Nucleus accumbens (tissue), 56 donors: ENCODE measurements at regions not wholly inside any gene's neighbourhood (a gene's known extent, or its start where the extent isn't known, plus 50 kb on each side); places are given as distances from the start of the nearest gene placed in this dataset.
"Not testable (repeated sequence)": the region's sequence is repeated elsewhere in the genome, so short reads cannot be mapped to it uniquely, and the experiment has no call there.

ENCODE experiments used
- DNase-seq, 56 donors: peaks; one replicate each; lab custom pipeline; 2025; lab: John Stamatoyannopoulos, UW

GRCh38 chrX:113212052-113212451 lies 371.4 kb upstream of the AMOT start:
- no peak for DNase-seq

- no peak for DNase-seq
These were observed 362.0 kb upstream of the AMOT start for GRCh38 chrX:113202601-113203000.

GRCh38 chrX:113195949-113196348 lies 355.3 kb upstream of the AMOT start:
- no peak for DNase-seq

- DNase-seq: no peak
These were observed 351.8 kb upstream of the AMOT start for GRCh38 chrX:113192418-113192817.

- no peak for DNase-seq
These were observed 316.9 kb upstream of the AMOT start for GRCh38 chrX:113157496-113157895.

GRCh38 chrX:113154315-113154714 lies 313.7 kb upstream of the AMOT start:
- DNase-seq: not testable (repeated sequence)

- no peak for DNase-seq
These were observed 296.2 kb upstream of the AMOT start for GRCh38 chrX:113136836-113137235.

- DNase-seq: no peak
These were observed 292.7 kb upstream of the AMOT start for GRCh38 chrX:113133316-113133715.

- DNase-seq: no peak
These were observed 284.1 kb upstream of the AMOT start for GRCh38 chrX:113124693-113125092.

- DNase-seq: no peak
These were observed 234.9 kb upstream of the AMOT start for GRCh38 chrX:113075521-113075920.

- no peak for DNase-seq
These were observed 219.1 kb upstream of the AMOT start for GRCh38 chrX:113059714-113060113.

GRCh38 chrX:113058634-113059033 lies 218.0 kb upstream of the AMOT start:
- no peak for DNase-seq

- no peak for DNase-seq
These were observed 208.3 kb upstream of the AMOT start for GRCh38 chrX:113048896-113049295.

- no peak for DNase-seq
These were observed 207.8 kb upstream of the AMOT start for GRCh38 chrX:113048480-113048879.

- no peak for DNase-seq
These were observed 193.5 kb upstream of the AMOT start for GRCh38 chrX:113033966-113034680.

- DNase-seq: no peak
These were observed 179.3 kb upstream of the AMOT start for GRCh38 chrX:113019958-113020357.

GRCh38 chrX:113009837-113010236 lies 169.2 kb upstream of the AMOT start:
- no peak for DNase-seq

- no peak for DNase-seq
These were observed 168.4 kb upstream of the AMOT start for GRCh38 chrX:113009029-113009428.

- DNase-seq: no peak
These were observed 161.2 kb upstream of the AMOT start for GRCh38 chrX:113001836-113002235.

- DNase-seq: no peak
These were observed 157.4 kb upstream of the AMOT start for GRCh38 chrX:112997991-112998390.

GRCh38 chrX:112991801-112992200 lies 151.2 kb upstream of the AMOT start:
- DNase-seq: no peak

- no peak for DNase-seq
These were observed 139.2 kb upstream of the AMOT start for GRCh38 chrX:112979879-112980278.
